ENCODE measurements at regions not wholly inside any gene's neighbourhood (a gene's known extent, or its start where the extent isn't known, plus 50 kb on each side); places are given as distances from the start of the nearest gene placed in this dataset.

DNA sequence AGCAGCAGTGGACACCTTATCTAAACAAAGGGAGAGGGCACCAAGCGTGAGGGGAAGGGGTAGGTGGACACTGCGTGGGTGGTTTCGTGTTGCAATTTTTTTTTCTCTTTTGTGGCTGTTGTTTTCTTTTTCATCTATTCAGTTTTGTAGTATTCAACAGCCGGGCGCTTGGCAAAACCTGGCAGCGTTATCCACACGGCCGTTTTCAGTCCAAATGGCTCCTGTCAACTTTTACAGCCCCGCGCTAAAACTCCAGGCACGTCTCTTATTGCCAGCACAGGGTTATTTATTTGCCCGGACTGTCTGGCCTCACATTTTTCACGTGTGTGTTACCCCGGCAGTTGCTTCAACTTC lies 192.2 kb downstream of the BCOR start:
- H3K4me3 ChIP-seq (ENCODE audit: low read depth, low read length) = no peak overlapping the region
- in situ Hi-C loops (cut with HindIII; ENCODE audit: low sequenced_read_pairs) = no loop called here
- no peak for DNase-seq (ENCODE audit: low read depth, low spot score)

DNA sequence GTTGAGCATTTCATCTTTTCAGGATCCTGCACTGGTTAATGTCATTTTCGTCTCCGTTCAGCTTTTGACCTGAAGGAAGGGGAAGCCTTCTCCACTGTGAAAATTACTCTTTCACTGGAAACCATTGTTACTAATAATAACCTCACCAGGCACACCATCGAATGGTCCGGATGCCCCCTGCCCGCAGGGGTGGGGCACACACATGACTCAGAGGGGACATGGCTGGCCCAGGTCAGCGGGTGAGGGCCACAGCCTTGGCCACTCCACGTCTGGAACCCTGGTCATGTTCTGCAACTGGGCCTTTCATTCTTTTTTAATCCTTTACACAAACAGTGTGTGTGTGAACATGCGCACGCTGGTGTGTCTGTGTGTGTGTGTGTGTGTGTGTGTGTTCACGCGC lies 191.8 kb downstream of the BCOR start:
- no peak overlapping the region for H3K4me3 ChIP-seq (ENCODE audit: low read depth, low read length)
- DNase-seq (ENCODE audit: low read depth, low spot score) = no peak
- TF ChIP-seq, protein P1, sequence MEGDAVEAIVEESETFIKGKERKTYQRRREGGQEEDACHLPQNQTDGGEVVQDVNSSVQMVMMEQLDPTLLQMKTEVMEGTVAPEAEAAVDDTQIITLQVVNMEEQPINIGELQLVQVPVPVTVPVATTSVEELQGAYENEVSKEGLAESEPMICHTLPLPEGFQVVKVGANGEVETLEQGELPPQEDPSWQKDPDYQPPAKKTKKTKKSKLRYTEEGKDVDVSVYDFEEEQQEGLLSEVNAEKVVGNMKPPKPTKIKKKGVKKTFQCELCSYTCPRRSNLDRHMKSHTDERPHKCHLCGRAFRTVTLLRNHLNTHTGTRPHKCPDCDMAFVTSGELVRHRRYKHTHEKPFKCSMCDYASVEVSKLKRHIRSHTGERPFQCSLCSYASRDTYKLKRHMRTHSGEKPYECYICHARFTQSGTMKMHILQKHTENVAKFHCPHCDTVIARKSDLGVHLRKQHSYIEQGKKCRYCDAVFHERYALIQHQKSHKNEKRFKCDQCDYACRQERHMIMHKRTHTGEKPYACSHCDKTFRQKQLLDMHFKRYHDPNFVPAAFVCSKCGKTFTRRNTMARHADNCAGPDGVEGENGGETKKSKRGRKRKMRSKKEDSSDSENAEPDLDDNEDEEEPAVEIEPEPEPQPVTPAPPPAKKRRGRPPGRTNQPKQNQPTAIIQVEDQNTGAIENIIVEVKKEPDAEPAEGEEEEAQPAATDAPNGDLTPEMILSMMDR (IDR thresholded peaks at IDR 0.05; ENCODE audit: low read depth, low read length) = no peak
- in situ Hi-C loops (cut with HindIII; ENCODE audit: low sequenced_read_pairs) = no loop called here

More for the DNA sequence above, 192.2 kb downstream of the BCOR start:
- TF ChIP-seq, protein P1 (IDR thresholded peaks at IDR 0.05; ENCODE audit: low read depth, low read length) = no peak

DNA sequence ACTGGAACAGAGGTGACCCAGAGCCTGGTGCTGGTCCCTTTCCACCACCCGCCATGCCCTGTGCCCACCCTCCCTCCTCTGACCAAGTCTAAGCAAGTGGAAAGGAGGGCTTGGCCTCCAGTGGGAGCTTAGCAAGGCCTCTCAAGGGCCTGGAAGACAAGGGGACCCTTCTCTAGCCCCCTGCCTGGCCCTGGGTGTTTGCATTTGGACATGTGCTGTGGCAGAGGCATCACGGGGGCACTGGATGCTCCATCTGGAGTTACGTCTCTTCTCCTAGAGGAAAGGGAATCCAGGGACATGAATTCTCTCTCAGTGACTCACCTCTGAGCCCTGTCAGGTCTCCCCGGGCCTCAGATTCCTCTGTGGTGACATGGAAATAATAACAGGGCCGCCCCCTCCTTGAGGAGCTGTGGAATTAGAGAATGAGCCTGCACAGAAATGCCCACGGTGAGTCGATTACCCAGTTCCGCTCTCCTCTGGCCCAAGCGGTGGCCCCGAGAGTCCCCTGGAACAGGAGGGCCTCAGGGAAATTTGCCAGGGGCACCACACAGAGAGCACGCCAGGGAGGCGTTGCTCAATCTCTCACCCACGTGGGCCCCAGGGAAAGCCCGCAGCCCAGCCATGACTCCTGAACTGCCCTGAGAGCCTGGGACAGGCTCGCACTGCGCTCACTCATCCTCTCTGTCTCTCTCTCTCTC lies 189.6 kb downstream of the BCOR start:
- TF ChIP-seq, protein P1 (IDR thresholded peaks at IDR 0.05; ENCODE audit: low read depth, low read length) = no peak
- no peak overlapping the region for H3K4me3 ChIP-seq (ENCODE audit: low read depth, low read length)
- in situ Hi-C loops (cut with HindIII; ENCODE audit: low sequenced_read_pairs) = no loop called here
- peak; percentile 91 for DNase-seq (ENCODE audit: low read depth, low spot score)

DNA sequence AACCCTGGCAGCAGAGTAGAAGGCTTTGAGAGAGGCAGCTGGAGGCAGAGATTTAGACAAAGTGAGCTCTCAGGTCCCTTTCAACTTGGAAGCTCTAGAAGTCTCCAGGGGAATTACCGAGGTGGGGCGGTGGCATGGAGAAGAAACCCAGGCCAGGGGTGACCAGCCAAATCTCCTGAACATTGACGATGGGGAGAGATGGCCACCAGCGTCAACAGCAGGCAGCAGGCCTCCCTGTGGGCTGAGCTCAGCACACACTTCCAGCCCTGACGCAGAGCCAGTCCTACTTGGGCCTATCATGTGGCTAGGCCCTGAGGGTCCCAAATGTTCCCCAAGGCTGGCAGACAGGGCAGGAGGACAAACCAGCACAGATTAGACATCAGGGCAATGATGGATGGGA lies 187.8 kb downstream of the BCOR start:
- in situ Hi-C loops (cut with HindIII; ENCODE audit: low sequenced_read_pairs) = no loop called here

DNA sequence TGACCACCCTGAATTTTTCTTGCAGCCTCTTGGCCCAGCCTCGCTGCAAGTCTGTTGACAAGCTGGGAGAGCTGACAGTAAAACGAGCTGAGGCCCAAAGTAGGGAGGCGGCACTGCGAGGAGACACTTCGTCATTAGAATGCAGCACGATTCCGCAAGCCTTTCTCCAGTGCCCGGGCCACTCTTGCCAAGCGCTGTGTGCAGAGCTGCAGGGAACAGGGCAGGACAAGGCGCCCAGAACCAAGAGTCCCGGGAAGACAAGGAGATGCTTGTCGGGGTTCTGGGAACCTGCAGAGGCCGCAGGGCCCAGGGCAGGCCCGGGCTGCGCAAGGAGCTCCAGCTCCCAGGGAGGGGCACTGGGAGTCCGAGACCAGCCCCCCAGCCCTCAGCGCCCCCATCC lies 187.1 kb downstream of the BCOR start:
- in situ Hi-C loops (cut with HindIII; ENCODE audit: low sequenced_read_pairs) = no loop called here
- no peak for DNase-seq (ENCODE audit: low read depth, low spot score)
- TF ChIP-seq, protein P1 (IDR thresholded peaks at IDR 0.05; ENCODE audit: low read depth, low read length) = no peak
- no peak overlapping the region for H3K4me3 ChIP-seq (ENCODE audit: low read depth, low read length)

More for the DNA sequence above, 187.8 kb downstream of the BCOR start:
- no peak overlapping the region for H3K4me3 ChIP-seq (ENCODE audit: low read depth, low read length)
- TF ChIP-seq, protein P1 (IDR thresholded peaks at IDR 0.05; ENCODE audit: low read depth, low read length) = no peak
- no peak for DNase-seq (ENCODE audit: low read depth, low spot score)

DNA sequence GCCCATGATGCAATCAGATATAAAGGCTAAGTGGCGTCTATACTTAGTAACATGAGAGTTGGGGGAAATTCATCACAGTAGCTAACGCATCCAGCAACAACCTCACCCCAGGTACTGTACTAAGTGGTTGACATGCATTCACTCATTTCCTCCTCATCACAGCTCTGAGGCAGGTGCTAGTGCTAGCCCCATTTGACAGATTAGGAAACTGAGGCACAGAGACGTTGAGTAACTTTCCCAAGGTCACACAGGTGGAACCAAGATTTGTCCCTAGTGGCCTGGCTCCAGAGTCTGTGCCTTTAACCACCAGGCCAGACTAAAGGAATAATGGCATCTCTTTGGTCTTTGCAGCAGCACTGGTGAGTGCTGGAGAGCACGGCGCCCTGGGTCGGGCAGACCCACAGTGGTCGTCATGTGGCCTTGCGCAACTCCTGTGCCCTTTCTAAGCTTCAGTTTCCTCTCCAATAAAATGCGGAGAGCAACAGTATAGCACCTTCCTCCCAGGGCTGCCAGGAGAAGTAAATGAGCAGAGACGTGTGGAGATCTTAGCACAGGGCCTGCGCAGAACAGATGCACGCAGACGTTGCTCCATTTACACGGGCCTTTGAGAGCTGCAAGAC lies 186.4 kb downstream of the BCOR start:
- TF ChIP-seq, protein P1 (IDR thresholded peaks at IDR 0.05; ENCODE audit: low read depth, low read length) = no peak
- no peak overlapping the region for H3K4me3 ChIP-seq (ENCODE audit: low read depth, low read length)
- in situ Hi-C loops (cut with HindIII; ENCODE audit: low sequenced_read_pairs) = no loop called here
- no peak for DNase-seq (ENCODE audit: low read depth, low spot score)
